ENCODE measurements at regions not wholly inside any gene's neighbourhood (a gene's known extent, or its start where the extent isn't known, plus 50 kb on each side); places are given as distances from the start of the nearest gene placed in this dataset.

DNA sequence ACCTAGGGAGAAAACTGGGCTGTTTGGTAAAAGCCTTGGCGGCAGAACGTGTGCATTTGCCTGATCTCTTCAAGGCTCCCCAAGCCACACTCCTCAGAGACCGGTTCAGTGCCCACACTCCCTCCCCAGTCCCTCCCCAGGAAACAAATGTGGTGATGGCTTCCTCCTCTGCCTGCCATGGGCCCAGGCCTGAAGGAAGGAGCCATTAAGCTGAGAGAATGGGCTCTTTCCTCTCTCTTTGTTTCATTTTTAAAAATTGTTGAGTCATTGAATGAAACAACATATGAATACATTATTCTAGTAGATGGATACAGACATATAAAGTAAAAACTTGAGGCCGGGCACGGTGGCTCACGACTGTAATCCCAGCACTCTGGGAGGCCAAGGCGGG, 50.6 kb upstream of the YWHAQ start:
- DNase-seq (ENCODE audit: low read depth): no peak

DNA sequence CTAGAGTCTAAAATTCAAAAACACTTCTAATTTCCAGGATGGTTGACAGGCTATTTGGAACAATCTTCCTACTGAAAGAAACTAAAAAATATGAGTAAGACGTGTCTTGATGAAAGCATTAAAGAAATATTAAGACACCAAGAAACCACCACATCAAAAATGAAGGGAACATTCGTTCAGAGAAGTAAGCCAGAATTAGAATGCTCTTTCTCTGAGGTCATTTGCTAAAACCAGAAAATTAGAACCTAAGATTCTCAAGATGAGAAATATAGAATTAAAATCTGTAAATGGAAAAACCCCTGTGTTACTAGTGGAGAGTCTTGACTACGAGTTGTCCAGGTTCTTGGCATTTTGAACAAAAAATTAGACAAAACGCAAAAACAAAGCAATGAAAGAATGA, 54.8 kb upstream of the YWHAQ start:
- no peak for DNase-seq (ENCODE audit: low read depth)

DNA sequence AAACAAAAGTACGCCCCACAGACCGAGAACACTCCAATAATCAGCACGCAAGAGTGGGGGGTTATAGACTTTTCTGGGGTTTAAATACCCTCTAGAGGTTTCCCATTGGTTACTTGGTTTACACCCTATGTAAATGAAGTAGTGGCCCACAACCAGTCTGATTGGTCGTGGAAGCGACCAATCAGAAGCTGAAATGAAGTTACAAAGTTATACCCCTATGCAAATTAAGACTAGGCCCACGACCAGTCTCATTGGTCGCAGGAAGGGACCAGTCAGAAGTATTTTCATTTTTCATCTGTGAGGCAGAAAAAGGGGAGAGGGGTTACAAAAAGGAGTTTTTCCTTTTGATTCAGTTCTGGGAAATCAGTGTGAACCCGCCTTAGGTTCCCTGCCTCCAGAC, 55.3 kb upstream of the YWHAQ start:
- no peak for DNase-seq (ENCODE audit: low read depth)

DNA sequence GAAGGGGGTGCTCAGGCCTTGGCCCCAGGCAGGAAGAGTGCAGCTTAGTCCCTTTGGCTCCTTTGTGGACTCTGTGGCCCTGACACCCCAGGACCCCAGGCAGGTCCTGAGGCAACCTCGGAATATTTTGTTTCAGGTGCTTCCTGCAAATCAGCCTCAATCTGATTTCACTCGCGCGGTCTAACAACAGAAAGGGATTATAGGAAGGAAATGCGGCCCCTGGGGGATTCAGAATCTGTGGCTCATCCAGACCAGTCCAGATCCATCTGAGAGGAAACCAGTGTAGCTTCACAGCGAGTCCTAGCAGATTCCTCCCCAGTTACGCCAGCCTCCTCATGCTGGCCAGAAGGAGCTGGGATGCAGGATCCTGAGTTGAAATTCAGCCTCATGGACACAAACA, 59.5 kb upstream of the YWHAQ start:
- DNase-seq (ENCODE audit: low read depth): no peak

DNA sequence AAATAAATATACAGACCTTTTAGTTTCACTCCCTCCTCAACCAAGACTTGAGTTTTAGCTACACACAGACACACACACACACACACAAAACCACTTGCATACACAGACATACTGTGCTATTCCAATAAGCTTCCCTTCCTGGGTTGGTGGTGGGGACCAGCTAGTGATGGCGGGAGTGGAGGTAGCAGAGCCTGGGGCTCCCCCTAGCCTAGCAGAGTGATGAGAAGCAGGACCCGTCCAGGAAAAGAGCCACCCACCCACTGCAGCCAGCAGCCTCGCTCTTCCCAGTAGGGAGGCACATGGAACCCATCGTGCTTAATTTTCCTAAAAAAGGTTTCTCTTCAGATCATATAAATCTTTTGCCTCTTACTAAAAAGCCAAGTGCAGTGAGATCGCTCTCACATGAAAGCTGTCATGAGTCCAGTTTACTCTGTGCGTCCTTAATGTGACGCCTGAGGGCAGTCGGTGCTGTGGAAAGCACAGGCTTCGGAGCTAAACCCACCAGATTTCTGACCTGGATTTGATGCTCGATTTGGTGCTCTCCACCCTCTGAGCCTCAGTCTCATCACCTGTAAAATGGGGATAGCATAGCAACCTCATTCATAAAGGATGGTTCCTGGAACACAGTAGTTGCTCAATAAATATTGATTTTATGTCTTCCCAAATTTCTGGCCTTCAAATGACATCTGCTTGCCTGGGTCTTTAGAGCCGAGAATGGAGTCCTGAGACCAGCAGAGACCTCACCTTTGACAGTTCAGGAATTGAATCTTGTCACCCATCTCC, 60.1 kb upstream of the YWHAQ start:
- DNase-seq (ENCODE audit: low read depth): no peak

DNA sequence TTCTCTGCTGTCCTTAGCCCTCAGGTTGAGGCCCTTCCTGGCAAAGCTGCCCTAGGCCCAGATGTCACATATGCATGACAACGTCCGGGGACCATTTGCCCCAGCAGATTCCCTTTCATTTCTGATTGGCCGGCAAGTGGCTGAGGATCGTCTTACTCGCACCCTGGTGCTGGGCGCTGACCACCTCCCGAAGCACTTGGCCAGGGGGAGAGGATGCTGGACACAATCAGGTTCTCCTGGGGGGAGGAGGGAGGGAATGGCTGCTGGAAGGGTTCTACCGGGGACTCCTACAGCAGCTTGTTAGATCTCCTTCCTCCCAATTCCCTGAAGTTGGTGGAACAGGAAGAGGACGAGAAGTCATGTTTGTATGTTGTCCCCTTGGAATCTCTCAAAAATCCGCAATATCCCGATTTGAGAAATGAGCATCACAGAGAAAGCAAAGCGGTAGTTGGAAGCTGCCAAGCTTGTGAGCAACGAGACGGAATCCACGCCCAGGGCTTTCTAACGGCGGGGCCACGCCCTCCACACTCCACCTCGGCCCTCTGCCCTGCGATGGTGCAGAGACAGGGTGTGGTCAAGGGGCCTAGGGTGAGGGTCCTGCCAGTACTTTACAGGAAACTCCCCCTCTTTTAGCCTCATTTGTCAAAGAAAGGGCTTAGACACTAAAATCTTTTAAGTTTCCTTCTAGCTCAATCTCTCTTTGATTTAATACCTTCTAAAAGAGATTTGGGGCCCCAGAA, 61.8 kb upstream of the YWHAQ start:
- no peak for DNase-seq (ENCODE audit: low read depth)

DNA sequence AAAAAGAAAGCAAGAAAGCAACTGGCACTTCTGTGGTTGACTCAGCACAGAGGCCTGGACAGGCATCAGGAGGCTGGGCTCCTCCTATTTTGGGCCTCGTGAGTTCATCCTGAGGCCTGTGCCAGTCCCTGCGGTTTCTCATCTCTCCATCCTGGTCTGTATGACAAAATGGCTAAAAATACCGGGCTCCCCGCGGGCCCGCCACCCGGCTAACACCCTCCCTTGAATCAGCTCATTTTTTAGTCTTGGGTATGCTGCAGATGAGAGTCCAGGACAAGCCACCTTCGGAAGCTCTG, 62.3 kb upstream of the YWHAQ start:
- DNase-seq (ENCODE audit: low read depth): no peak

DNA sequence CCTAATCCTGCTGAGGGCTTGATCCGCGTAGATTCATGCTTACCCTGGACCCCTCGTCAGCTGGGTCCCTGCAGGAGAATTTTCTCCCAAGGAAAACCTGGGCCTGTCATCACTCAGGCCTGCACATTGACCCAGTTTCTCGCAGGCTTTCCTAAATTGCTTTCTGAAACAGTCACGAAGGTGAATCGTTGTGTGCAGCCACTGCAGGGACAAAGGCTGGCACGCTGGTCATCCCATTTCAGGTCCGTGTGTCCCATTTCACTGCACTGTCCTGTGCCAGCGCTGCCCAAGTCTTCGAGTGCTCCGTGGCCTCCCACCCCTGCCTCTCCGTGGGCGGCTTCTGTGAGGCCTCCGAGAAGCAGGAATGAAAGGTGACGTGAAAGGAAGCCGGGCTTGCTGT, 62.8 kb upstream of the YWHAQ start:
- DNase-seq (ENCODE audit: low read depth): no peak

DNA sequence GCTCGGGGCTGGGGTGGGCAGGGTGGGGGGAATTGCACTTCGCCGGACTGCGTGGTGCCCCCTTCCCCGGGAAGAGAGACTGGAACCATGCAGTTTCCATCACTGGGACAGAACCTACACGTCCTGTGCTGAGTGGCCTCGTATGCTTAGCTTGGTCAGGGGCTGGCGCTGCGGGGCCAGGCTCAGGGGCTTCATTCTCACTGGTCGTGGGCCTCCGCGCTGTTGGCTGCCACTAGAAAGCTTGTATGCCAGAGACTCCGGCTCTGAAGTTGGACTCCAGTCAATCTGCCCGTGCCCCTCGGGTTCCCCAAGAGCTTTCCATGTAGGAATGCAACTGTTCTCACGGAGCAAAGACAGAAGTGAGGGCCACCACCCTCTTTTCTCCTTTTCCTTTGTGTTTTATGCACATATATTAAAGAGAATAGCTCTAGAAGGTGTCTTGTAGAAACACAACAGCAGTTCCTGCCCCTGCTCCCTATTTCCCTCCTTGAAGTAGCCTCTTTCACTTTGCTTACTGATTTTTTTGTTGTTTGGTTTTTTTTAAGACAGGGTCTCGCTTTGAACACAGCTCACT, 64.0 kb upstream of the YWHAQ start:
- no peak for DNase-seq (ENCODE audit: low read depth)

DNA sequence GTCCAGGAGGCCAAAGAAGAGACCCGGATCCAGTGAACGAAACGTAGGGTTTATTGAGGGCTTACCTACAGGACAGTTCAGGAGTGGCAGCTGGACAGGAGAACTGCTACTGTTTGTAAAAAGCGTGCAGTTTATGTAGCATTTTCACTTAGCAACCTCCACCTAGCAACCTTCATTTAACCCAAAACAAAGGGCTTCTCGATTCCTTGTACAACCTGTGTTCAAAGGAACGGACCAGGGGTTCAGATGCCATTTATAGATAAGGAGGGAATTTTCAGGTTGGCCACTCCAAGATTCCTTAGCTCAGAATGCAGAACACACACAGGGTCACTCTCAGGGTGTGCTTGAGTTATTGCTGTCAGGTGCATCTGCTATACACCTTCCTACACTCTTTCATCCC, 65.1 kb upstream of the YWHAQ start:
- DNase-seq (ENCODE audit: low read depth): no peak

DNA sequence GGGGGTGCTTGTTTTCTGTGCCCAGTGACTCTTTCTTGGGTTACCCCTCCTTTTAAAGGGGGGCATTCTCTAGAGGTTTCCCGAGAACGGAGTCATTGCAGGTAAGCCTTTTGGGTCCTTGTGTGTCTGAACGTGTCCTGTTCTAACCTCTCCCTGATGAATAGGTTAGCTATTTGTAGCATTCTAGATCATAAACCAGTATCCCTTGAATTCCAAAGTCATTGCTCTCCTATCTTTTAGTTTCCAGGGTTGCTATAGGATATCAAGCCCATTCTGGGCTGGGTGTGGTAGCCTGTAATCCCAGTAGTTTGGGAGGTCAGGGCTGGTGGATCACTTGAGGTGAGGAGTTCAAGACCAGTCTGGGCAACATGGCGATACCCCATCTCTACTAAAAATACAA, 65.9 kb upstream of the YWHAQ start:
- DNase-seq (ENCODE audit: low read depth): no peak

DNA sequence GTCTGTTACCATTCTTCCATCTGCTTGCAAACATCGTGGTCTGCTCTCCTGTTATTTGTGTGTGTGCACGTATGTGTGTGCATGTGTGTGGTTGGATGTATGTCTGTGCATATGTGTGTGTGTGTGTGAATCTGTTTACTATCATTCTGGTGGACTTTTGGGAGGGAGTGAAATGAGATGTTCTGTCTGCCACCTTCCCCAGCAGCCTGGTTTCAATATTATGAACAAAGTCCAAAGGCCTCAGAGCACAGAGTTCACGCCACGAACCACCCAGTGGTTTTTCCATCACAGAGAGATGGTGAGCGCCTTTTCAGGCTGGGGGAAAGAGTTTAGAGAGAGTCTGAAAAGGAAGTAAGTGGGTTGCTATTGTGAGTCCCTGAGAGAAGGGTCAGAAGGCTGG, 67.1 kb upstream of the YWHAQ start:
- no peak for DNase-seq (ENCODE audit: low read depth)

DNA sequence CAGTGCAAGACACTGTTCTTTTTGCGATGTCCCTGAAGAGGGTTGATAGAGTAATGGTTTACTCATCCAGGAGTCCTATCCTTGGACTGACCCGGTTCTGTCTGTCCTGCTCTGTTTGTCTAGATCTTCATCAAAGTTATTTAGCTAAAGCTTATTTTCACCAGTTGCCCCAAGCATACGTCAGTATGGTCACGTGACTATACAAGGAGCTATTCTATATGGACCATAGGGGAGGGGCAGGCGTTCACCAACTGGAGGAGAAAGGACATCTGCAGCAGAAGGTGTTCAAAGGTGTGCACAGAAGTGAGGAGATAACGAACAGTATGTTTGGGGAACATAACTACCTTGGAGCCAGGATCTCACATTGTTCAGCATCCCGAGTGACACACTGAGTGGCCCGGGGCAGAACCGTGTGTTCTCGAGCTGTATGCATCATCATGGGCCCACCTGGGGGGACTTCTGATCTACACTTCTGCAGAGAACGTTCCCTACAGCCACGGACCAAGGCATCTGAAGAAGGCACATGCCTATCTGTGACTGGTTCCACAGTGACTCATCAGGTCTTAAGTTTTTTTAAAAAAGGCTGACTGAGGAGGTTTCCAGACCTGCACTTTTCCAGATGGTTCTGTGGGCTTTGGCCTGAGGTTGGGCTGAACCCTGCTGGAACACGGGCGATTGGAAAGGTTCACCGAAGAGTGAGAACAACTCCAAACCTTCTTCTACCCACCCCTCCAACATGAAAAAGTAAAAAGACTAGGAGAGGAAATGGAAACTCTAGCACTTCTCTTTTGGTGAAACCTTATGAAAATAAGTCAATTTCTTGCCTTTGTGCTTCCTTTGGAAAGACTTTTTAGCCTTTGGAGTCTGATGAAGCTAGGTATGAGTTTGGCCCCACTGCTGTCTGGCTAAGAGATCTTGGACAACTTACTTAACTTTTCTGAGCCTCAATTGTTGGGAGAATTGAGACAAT, 68.6 kb upstream of the YWHAQ start:
- DNase-seq (ENCODE audit: low read depth): no peak

DNA sequence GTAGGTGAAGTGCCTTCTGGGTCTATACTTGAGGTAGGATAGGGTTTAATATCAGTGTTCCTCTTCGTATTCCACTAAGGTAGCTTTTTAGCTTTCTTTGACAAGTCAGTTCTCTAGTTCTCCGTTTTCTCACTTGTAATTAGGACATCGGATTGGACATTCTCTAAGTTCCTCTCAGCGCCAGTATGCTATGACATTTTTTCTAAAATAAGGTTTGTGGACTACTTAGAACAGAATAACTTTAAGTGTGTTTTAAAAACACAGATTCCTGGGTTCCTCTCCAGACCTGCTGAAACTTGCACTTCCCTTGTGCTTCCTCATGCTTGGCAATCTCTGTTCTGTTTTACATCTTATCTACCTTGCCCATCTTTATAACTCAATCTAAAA, 69.3 kb upstream of the YWHAQ start:
- no peak for DNase-seq (ENCODE audit: low read depth)

DNA sequence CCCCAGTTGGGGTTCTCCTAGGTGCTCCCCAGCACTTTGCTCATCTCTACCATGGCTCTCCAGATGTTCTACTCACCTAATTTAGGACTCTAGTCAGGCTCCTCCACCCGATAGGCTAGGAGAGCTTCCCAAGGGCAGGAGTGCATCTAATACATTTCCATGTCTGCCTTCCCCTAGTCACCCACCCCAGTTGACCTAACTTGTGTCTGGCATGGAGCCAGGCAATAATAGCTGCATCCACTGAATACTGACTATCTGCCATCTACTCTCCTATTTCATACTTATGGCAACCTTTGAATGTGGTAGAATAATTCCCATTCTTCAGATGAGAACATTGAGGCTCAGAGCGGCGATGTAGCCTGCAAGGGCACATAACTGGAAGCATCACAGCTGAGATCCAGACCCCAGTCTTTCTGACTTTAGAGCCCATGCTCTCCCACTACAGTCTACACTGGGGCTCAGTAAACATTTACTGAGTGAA, 71.8 kb upstream of the YWHAQ start:
- no peak for DNase-seq (ENCODE audit: low read depth)

DNA sequence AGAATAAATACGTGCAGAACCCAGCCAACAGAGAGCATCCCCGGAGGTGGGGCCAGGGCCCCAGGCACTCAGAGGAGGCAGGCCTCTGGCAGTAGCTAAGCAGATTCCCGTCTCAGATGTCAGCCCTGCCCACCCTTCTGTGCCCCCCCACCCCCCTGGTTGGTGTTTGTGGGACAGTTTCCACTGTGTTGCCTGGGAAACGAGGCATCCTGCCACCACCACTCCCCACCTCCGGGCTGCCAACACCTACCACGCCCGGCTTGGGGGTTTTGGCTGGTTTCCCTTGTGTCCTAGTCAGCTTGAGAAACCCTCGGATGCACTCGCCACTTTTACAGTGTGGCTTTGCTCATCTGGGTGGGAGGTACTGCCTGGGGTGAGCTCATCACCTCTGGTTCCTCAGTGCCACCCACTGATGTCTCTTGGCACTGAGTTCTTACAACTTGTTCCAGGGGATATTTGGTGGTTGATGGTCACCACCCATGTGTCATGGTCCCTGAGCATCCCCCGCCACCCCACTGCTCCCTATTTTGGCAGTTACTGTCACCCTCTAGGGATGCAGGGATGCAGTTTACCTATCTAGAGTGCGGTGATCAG, 72.4 kb upstream of the YWHAQ start:
- peak; percentile 81 for DNase-seq (ENCODE audit: low read depth)

DNA sequence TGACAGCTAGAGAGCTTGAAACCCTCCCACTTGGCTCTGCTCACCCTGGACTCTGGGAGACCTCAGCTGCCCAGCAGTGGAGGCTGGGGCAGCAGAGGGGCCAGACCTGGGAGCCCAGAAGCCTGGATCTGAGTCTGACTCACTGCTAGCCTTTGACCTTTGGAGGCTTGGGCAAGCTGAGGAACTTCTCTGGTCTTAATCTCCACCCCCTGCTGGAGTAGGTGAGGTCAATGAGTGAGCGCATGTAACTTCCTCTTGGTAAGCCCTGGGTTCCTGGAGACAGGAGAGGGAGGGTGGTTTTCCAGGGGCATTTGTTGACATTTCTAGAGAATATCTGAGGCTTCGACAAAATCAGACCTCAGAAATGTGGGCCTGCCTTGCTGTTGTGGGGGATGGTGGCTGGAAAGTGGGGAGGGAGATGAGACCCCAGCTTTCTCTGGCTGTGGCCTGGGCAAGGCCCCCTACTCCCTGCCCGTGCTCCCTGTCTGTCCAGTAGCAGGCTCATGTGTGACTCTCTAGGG, 73.0 kb upstream of the YWHAQ start:
- no peak for DNase-seq (ENCODE audit: low read depth)

DNA sequence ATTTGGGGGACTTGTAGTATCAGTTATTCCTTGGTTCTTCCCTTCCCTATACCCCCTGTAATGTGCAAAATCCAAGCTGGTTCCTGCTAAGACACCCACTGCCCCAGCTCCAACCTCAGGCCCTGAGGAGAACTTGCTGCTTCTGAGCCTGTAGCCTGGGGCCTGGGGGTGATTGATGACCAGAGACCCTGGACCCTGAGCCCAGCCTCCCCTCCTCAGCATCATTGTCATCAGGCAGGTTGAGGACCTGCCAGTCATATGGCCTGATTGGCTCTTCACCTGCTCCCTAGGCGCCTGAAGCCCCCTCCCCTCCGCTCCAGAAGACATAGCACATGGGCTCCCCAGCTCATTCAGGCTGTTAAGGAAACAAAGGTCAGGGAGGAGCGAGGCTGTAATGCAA, 73.8 kb upstream of the YWHAQ start:
- DNase-seq (ENCODE audit: low read depth): no peak

DNA sequence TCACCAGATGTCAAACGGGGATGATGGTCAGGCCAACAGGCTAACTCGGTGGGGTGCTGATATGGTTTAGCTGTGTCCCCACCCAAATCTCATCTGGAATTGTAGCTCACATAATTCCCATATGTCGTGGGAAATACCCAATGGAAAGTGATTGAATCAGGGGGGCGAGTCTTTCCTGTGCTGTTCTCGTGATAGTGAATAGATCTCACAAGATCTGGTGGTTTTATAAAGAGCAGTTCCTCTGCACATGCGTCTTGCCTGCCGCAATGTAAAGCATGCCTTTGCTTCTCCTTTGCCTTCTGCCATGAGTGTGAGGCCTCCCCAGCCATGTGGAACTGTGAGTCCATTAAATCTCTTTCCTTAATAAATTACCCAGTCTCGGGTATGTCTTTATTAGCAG, 74.4 kb upstream of the YWHAQ start:
- DNase-seq (ENCODE audit: low read depth): no peak

DNA sequence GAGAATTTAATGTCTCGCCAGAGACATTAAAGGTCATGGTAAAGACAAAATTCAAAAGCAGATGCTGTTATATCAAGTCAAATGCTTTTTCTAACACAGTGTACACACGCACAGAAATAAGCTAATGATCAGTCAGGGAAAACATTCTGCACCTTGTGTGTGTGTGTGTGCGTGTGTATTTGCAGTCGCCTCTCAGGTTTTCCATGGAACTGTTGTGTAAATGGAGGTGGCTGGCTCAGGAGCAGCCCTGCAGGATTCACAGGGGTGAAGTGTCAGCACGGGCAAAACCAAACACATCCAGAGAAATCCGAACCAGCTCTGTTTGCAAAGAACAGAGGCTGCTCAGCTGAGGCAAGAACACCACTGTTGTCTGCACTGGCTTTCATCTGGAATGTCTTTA, 76.2 kb upstream of the YWHAQ start:
- DNase-seq (ENCODE audit: low read depth): no peak

DNA sequence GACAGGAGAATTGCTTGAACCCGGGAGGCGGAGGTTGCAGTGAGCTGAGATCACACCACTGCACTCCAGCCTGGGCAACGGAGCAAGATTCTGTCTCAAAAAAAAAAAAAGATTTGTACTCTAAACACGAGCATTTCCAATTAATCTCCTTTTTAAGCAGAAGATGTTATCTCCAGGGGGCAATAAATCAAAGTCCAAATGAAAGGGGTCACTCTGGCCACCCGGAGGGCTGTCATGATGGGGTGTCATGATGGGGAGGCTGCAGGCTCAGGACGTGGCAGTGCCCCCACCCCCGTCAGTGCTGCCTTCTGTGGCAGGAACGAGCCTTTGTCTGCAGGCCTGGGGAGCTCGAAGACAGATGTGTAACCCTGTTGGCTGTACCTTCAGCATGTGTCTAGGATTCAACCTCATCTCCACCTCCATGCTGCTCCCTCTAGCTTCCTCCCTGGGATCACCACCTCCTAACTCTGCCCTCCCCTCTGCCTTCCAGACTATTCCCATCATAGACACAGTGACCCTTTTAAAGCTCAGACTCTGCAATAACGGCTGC, 76.9 kb upstream of the YWHAQ start:
- DNase-seq (ENCODE audit: low read depth): no peak

Measured in activated T-cell treated with anti-CD3 and anti-CD28 coated beads for 48 hours (primary cell).